ENCODE measurements at regions not wholly inside any gene's neighbourhood (a gene's known extent, or its start where the extent isn't known, plus 50 kb on each side); places are given as distances from the start of the nearest gene placed in this dataset.

- no peak for TF ChIP-seq CTCF (IDR thresholded peaks at IDR 0.05; ENCODE audit: insufficient read depth, low read length, poor library complexity, severe bottlenecking)
- no peaks in the 10 kb centered on the region; the same call in 1 of the 2 replicates for H3K27me3 ChIP-seq (replicated peaks; ENCODE audit: control insufficient read depth, insufficient read depth, low read length)
- no peaks in the 10 kb centered on the region for H3K36me3 ChIP-seq (ENCODE audit: control insufficient read depth, insufficient read depth, low read length)
- no peak overlapping the region for H3K4me3 ChIP-seq (replicated peaks; ENCODE audit: low read depth, low read length)
- no peak for DNase-seq (ENCODE audit: extremely low read depth, insufficient read length)
Measured at GRCh38 chr10:89838044-89838615, 136.7 kb downstream of the KIF20B start.

GRCh38 chr10:89845541-89846280 lies 144.3 kb downstream of the KIF20B start:
- Histone ChIP-seq H3K4me3 (replicated peaks; ENCODE audit: low read depth, low read length) (no peak overlapping the region), H3K27me3 (replicated peaks; ENCODE audit: control insufficient read depth, insufficient read depth, low read length) (no peaks in the 10 kb centered on the region; the same call in 1 of the 2 replicates), H3K36me3 (ENCODE audit: control insufficient read depth, insufficient read depth, low read length) (no peaks in the 10 kb centered on the region)
- no peak for TF ChIP-seq CTCF (IDR thresholded peaks at IDR 0.05; ENCODE audit: insufficient read depth, low read length, poor library complexity, severe bottlenecking)
- no peak for DNase-seq (ENCODE audit: extremely low read depth, insufficient read length)

DNA sequence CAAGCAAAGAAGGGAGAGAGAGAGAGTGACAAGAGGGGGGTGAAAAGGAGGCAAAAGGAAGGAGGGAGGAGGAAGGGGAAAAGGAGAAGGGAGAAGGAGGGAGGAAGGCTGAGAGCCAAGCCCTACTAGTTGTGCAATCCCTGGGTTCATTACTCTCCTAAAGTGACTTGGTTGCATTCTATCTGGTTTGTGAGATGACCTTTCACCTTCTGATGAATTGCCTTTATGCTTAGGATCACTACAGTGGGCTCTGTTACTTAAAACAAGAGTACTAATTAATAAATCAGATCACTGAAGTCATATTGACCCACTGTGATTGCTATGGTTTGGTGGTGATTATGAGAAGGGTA lies 144.9 kb downstream of the KIF20B start:
- Histone ChIP-seq H3K36me3 (ENCODE audit: control insufficient read depth, insufficient read depth, low read length) (no peaks in the 10 kb centered on the region), H3K4me3 (replicated peaks; ENCODE audit: low read depth, low read length) (no peak overlapping the region), H3K27me3 (replicated peaks; ENCODE audit: control insufficient read depth, insufficient read depth, low read length) (no peaks in the 10 kb centered on the region; the same call in 1 of the 2 replicates)
- no peak for TF ChIP-seq CTCF (IDR thresholded peaks at IDR 0.05; ENCODE audit: insufficient read depth, low read length, poor library complexity, severe bottlenecking)
- no peak for DNase-seq (ENCODE audit: extremely low read depth, insufficient read length)

- DNase-seq (ENCODE audit: extremely low read depth, insufficient read length): no peak
- TF ChIP-seq CTCF (IDR thresholded peaks at IDR 0.05; ENCODE audit: insufficient read depth, low read length, poor library complexity, severe bottlenecking): no peak
- no peak overlapping the region for H3K4me3 ChIP-seq (replicated peaks; ENCODE audit: low read depth, low read length)
Measured at GRCh38 chr10:89846786-89847185, 145.4 kb downstream of the KIF20B start.

DNA sequence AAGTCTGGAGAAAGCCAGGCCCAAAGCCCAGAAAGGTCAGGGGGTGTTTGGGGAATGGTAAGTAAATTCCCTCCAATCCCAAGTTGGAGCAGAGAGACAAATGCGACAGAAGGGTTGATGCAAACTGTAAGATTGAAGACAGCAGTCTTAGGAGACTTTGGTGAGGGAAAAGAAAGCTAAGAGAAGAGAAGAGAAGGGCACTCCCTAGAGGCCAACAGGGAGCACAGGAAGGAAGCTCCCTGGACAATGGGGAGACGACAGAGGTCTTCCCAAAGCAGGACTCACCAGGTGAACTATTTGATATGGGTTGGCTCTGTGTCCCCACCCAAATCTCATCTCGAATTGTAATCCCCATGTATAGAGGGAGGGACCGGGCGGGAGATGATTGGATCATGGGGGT lies 151.5 kb downstream of the KIF20B start:
- Histone ChIP-seq H3K27me3 (replicated peaks; ENCODE audit: control insufficient read depth, insufficient read depth, low read length) (no peaks in the 10 kb centered on the region), H3K4me3 (replicated peaks; ENCODE audit: low read depth, low read length) (no peak overlapping the region), H3K36me3 (ENCODE audit: control insufficient read depth, insufficient read depth, low read length) (no peaks in the 10 kb centered on the region)
- TF ChIP-seq CTCF (IDR thresholded peaks at IDR 0.05; ENCODE audit: insufficient read depth, low read length, poor library complexity, severe bottlenecking): no peak
- DNase-seq (ENCODE audit: extremely low read depth, insufficient read length): no peak

More at GRCh38 chr10:89846786-89847185, 145.4 kb downstream of the KIF20B start:
- no peaks in the 10 kb centered on the region; the same call in 1 of the 2 replicates for H3K27me3 ChIP-seq (replicated peaks; ENCODE audit: control insufficient read depth, insufficient read depth, low read length)
- no peaks in the 10 kb centered on the region for H3K36me3 ChIP-seq (ENCODE audit: control insufficient read depth, insufficient read depth, low read length)
